Esophagus mucosa (tissue), 1 donor: ENCODE measurements at regions not wholly inside any gene's neighbourhood (a gene's known extent, or its start where the extent isn't known, plus 50 kb on each side); places are given as distances from the start of the nearest gene placed in this dataset.
"Not testable (repeated sequence)": the region's sequence is repeated elsewhere in the genome, so short reads cannot be mapped to it uniquely, and the experiment has no call there.

ENCODE experiments used
- ATAC-seq: fragments of 200-7000 bp; cut with Tn5 transposase; one replicate; pipeline ENCODE4 v1.9.1; 2020
- donor health status: DM: yes; HTN: yes; CAD: no.

DNA sequence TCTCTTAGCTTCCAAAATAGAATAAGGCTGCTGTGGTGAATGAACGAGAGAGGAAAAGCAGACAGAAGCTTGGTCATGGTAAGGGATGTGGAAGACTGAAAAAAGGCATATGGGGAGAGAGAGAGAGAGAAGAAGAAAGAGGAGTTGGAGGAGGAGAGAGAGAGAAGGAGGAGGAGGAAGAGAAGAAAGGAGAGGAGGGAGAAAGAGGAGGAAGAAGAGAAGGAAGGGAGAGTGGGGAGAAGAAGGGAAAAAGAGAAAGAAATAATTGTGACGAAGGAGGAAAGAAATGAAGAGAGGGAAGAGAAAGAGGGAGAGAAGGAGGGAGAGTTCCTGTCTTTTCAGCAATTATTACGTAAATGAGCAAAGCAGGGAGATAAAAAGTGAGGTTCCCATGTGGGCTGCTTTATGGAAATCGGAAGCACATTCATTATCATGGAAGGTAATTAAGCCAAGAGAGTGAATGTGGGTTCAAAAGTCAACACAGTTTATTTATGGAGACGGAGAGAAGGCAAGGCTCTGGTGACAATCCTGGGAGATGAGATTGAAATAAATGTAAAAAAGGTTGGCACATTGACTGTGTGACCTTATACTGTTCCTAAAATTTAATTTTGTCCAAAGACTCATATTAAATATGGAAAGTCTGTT lies 611.2 kb downstream of the KIF4B start:
- no peak for ATAC-seq

GRCh38 chr5:155625315-155625714 lies 611.8 kb downstream of the KIF4B start:
- no peak for ATAC-seq

GRCh38 chr5:155625897-155626543 lies 612.5 kb downstream of the KIF4B start:
- ATAC-seq, result no peak

- ATAC-seq, result no peak
Measured at GRCh38 chr5:155626592-155626991, 613.0 kb downstream of the KIF4B start.

DNA sequence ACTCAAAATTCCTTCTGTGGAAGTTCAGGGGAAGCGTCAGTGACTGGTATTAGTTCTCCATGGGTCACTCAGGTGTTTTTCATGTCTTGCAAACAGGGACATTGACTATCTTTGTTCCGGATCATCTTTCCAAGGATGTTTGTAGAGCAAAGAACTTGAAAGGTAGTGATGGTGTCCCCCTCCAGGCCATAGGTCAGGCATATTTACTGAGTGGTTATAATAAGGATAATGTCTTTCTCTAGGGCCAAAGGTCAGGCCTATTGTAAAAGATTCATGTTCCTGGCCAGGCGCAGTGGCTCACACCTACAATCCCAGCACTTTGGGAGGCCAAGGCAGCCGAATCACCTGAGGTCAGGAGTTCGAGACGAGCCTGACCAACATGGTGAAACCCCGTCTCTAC lies 614.8 kb downstream of the KIF4B start:
- no peak for ATAC-seq

- no peak for ATAC-seq
Measured at GRCh38 chr5:155629597-155629996, 616.0 kb downstream of the KIF4B start.

DNA sequence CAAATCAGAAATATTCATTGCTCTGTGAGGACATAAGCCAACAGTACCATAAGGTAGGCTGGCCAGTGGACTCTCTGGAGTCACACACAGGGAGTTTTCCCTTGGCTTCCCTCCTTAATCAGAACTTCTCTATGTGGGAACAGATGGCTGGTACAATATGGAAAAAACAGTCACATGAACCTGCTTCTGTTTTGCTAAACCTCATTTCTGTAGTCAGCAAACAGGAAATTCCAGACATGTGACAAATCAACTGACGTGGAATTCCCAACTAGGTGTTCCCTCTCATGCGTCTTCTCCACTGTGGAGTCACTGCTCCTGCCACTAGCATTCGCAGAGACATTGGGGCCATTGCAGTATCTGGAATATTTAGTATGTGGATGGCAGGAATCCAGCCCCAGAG lies 617.6 kb downstream of the KIF4B start:
- peak; percentile 25 for ATAC-seq

DNA sequence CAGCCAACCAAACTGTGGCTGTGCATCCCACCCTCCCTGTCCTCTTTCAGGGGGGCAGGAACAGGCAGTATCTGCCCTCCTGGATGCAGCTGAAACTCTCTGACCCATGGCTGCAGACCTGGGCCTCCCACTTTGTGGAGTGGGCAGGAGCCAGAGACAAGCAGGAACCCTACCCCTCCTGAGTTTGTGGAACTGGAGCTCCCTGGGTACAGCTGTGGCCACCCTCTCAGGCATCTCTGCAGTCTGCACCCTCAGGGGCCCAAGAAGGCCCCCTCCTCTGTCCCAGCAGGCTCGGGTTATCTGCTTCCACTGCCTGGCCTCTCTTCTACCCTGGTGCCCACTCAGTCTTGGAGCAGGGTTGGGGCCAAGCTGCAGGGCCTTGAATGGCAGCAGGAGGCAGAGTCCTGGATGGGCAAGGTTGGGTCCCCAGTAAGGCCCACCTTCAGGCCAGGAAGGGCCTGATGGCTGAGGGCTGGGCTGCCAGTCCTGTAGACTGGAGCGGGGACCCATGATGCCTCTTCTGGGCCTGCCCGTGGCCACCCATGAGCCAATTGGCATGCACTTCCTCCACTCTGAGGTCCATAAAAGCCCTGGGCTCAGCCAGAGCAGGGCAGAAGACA lies 619.9 kb downstream of the KIF4B start:
- no peak for ATAC-seq

GRCh38 chr5:155649666-155650065 lies 636.1 kb downstream of the KIF4B start:
- ATAC-seq, result no peak

- ATAC-seq, result no peak
Measured at GRCh38 chr5:155655569-155655968, 642.0 kb downstream of the KIF4B start.

DNA sequence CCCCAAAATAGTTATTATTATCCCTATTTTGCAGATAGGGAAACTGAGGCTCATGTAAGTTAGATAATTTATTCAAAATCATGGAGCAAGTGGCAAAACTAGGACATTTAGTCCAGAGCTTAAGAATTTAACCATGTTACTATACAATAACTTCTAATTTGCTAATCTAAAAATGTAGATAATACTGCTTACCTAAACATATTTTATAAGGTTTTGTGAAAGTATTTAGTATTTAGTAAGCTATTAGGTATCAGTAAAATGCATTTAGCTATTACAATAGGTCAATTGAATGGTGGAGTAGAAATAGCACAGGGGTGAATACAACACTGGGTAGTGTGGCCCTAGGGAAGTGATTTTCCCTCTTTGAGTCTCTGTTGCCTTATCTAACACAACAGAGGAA lies 648.3 kb downstream of the KIF4B start:
- ATAC-seq, result no peak

DNA sequence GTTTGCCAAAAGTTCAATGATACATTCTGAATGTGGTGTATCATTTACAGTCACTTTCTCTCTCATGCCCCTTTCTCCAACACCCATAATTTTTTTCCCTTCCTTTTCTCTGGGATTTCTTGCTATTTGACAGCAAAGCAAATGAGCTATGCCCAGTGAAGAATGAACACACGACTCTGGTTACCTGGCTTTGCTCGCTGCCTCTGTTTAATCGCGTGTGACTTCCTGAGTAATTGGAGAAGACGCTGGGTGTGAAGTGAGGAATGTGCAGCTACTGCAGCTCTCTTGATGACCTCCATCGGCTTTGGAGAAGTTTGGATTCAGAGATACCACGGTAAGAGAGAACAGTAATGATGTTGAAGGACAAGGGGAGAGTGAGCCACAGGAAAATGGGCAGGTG lies 651.8 kb downstream of the KIF4B start:
- ATAC-seq, result no peak

DNA sequence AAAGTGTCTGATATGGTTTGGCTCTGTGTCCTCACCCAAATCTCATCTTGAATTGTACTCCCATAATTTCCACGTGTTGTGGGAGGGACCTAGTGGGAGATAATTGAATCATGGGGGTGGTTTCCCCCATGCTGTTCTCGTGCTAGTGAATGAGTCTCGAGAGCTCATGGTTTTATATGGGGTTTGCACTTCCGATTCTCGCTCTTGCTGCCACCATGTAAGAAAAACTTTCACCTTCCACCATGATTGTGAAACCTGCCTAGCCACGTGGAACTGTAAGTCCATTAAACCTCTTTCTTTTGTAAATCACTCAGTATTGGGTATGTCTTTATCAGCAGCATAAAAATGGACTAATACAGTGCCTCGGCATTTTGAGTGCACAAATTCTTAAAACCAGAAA lies 655.0 kb upstream of the SGCD start:
- ATAC-seq, result not testable (repeated sequence)

DNA sequence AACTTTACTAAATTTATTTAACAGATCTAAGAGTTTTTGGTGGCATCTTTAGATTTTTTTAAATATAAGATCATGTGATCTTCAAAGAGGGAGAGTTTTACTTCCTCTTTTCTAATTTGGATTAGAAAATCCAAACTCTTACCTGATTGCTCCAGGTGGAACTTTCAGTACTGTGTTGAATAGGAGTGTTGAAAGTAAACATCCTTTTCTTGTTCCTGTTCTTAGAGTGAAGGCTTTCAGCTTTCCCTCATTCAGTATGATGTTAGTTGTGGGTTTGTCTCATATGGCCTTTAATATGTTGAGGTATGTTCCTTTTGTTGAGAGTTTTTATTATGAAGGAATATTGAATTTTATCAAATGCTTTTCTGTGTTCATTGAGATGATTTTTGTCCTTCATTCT lies 650.0 kb upstream of the SGCD start:
- ATAC-seq, result no peak

DNA sequence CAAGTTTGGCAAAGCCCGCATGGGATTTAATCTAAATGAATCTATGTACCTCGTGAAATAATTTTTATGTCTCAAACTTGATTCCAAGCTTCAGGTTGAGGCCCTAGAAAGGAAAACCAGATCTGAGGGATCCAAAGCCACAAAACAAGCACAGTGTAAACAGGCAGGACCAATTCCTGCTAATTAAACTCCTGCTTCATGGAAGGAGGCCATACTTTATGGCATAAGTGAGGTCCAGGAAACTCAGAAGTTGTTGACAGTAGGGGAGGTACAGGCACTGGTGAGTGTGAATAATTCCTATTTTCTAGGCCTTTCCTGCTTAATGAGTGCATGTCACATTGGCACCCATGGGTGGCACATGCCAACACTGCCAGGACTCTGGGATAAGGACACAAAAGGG lies 648.6 kb upstream of the SGCD start:
- ATAC-seq, result no peak

DNA sequence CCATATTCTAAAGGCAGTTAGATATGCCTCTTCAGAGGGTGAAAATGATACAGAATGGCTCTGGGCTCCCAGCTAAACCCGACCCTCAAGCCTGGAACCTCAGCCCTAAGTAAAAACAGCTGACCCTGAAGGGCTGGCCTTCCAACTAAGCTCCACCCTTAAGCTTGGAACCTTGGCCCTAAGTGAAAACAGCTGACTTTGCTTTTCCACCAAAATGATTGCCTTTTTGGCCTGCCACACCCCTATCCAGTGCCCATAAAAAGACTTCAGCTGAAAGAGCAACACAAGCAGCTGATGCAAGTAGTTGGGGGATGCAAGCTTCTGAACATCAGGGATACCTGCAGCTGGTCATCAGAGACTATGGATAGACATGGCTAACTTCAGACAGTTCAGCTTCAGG lies 647.4 kb upstream of the SGCD start:
- no peak for ATAC-seq

DNA sequence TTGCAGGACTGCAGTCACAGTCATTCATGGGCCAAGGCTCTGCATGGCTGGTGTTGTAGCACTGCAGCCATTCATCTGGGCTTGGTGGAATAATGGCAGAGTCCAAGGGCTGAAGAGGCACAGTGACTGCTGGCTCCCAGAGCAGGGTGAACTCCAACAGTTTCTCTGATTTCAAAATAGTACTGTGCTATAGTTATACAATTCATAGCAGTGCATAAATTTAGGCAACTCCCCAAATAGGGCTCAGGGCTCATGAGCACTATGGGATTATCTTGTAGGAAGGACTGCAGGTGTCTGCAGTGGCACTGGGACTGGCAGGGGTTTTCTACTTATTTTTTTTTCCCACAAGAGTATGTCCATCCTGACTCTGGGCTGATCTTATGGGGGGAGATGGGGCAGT lies 642.5 kb upstream of the SGCD start:
- no peak for ATAC-seq

GRCh38 chr5:155686131-155686530 lies 640.8 kb upstream of the SGCD start:
- ATAC-seq, result no peak

GRCh38 chr5:155689406-155689805 lies 637.6 kb upstream of the SGCD start:
- ATAC-seq, result no peak

DNA sequence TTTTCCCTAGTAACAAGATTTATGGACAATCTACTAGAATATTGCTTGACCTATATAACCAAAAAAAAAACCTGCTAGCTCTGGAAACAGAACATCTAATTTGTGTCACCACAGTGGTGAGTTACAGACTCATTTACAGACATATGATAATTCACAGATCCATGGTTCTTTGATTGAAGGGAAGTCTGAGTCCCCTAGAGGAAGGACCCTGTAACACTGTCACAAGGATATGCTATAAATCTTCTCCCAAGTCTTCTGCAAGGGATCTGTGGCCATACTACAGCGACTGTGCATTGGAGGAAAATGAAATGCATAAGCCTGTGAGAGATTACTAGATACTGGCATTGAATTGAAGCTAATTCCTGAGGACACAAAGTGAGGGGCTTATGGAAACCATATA lies 630.6 kb upstream of the SGCD start:
- ATAC-seq, result no peak

GRCh38 chr5:155697236-155697635 lies 629.7 kb upstream of the SGCD start:
- ATAC-seq, result no peak

DNA sequence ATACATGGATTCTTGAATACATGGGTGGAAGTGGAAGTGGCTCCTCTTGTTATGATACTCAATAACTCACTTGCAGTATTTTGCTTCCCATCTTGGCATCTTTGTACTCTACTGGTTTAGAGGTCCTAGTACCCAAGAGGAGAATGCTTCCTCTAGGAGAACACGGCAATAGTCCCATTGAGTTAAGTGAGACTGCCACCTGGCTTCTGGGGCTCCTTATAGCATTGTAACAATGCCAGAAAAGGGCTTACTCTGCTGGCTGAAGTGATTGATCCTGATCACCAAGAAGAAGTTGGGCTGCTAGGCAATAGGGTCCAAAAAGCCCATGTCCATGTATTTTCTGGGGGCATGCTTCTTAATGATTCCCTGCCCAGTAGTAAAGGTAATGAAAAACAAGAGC lies 627.6 kb upstream of the SGCD start:
- no peak for ATAC-seq

GRCh38 chr5:155700333-155700732 lies 626.6 kb upstream of the SGCD start:
- ATAC-seq, result no peak

GRCh38 chr5:155711882-155712281 lies 615.1 kb upstream of the SGCD start:
- no peak for ATAC-seq
